D721Med (cell line): ENCODE measurements at regions not wholly inside any gene's neighbourhood (a gene's known extent, or its start where the extent isn't known, plus 50 kb on each side); places are given as distances from the start of the nearest gene placed in this dataset.
A peak's percentile ranks its signal among the peaks of the same experiment; 100 is the strongest.

Source experiments
- DNase-seq: peaks from one replicate; pipeline ENCODE4 v3.0.0; 2011; ENCODE audit warnings: low spot score; ENCODE audit not compliant: insufficient read length
- FAIRE-seq: peaks from 2 replicates; lab custom pipeline; 2011; peaks lifted over from hg19 to GRCh38; lab: Jason Lieb, UNC
- TF ChIP-seq, protein P1 (sequence below): IDR thresholded peaks from 2 replicates; pipeline ENCODE4 v1.5.1; 2012; ENCODE audit warnings: mild to moderate bottlenecking, control low read depth; ENCODE audit not compliant: insufficient read depth; ENCODE audit errors: missing control alignments

DNA sequence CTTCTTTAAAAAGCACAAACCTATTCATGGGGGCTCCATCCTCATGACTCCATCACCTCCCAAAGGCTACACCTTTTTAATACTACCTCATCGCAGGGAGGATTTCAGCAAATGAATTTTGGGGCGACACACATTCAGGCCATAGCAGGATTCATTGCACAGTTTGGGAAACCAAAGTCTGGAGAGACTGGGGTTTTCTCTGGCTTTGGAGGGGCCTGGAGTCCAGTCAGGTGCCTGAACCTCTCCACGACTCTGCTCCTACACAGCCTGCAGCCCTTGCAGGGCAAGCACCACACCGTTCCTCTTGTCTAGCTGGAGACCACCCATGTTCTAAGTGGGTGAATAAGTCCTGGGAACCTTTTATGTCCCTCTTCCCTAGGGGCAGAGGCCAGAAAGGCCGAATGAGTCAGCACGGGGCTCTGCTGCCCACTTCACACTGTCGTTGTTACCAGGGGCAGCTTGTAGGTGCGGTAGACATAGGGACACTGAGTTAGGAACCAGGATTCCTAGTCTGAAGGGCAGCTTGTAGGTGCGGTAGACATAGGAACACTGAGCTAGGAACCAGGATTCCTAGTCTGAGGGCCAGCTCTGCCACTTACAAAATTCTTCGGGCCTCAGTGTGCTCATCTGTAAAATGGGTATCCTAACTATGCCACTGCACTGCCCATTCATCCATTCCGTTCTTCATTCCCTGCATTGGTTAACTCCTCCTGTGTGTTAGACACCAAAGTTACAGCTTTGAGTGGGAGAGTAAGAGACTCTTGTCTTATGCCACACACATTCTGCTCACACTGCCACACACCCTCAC, 251.7 kb upstream of the B3GAT1 start:
- TF ChIP-seq, protein P1, sequence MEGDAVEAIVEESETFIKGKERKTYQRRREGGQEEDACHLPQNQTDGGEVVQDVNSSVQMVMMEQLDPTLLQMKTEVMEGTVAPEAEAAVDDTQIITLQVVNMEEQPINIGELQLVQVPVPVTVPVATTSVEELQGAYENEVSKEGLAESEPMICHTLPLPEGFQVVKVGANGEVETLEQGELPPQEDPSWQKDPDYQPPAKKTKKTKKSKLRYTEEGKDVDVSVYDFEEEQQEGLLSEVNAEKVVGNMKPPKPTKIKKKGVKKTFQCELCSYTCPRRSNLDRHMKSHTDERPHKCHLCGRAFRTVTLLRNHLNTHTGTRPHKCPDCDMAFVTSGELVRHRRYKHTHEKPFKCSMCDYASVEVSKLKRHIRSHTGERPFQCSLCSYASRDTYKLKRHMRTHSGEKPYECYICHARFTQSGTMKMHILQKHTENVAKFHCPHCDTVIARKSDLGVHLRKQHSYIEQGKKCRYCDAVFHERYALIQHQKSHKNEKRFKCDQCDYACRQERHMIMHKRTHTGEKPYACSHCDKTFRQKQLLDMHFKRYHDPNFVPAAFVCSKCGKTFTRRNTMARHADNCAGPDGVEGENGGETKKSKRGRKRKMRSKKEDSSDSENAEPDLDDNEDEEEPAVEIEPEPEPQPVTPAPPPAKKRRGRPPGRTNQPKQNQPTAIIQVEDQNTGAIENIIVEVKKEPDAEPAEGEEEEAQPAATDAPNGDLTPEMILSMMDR = no peak
- DNase-seq (no peak), FAIRE-seq (no peak)

- no peak for DNase-seq
- TF ChIP-seq, protein P1 = no peak
- no peak for FAIRE-seq
Observed at GRCh38 chr11:134662629-134663360, 250.8 kb upstream of the B3GAT1 start.

DNA sequence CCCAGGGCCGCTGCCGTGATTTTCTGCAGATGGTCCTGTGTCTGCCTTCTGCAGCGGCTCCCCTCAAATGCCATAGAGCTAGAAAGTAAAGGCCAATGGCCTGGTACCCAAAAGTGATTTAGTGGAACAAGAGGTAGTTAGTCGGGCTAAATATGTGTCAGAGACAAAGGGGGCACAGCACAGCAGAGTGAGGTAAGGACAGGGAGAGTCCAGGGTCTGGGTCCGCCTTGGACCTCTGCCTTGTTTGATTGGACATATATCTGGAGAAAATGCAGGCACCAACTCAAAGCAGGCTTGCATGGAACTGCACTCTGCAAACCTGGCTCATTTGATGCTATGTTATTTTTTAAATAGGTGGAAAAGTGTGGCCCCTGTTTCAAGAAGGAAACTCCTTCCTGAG, 249.6 kb upstream of the B3GAT1 start:
- no peak for FAIRE-seq
- TF ChIP-seq, protein P1 = no peak

DNA sequence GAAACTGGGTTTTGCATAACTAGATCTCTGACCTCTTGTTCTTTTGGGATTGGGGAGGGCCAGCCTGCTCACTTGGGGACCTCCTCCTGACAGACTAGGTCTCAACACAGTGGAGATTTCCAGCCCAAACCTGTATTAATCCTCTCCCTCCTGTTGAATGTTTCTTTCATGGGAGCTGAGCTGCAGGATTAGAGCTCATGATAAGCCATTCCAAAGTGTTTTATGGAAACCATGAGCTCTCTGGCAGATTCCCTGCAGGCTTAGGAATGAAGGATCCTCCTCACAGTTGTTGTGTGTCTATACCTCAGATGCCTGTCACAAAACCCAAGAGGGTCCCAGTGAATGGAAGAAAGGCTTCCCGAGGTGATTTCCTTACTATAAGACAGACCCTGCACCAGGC, 248.4 kb upstream of the B3GAT1 start:
- DNase-seq (peak; percentile 84), FAIRE-seq (no peak)
- TF ChIP-seq, protein P1 = no peak

More for the DNA sequence above, 249.6 kb upstream of the B3GAT1 start:
- DNase-seq = no peak

DNA sequence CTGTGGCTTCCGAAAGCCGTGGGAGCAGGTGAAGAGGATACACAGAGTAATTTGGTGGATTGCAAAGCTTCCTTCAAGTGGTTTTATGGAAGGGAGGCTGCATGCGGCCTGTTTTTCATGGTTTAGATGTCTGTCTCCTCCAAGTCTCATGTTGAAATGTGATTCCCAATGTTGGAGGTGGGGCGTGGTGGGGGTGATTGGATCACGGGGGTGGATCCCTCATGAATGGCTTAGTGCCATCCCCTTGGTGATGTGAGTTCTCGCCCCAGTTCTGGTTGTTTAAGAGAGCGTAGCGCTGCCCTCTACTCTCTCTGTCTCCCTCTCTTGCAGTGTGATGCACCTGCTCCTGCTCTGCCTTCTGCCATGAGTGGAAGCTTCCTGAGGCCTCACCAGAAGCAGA, 247.8 kb upstream of the B3GAT1 start:
- TF ChIP-seq, protein P1 = no peak
- FAIRE-seq (no peak), DNase-seq (no peak)

DNA sequence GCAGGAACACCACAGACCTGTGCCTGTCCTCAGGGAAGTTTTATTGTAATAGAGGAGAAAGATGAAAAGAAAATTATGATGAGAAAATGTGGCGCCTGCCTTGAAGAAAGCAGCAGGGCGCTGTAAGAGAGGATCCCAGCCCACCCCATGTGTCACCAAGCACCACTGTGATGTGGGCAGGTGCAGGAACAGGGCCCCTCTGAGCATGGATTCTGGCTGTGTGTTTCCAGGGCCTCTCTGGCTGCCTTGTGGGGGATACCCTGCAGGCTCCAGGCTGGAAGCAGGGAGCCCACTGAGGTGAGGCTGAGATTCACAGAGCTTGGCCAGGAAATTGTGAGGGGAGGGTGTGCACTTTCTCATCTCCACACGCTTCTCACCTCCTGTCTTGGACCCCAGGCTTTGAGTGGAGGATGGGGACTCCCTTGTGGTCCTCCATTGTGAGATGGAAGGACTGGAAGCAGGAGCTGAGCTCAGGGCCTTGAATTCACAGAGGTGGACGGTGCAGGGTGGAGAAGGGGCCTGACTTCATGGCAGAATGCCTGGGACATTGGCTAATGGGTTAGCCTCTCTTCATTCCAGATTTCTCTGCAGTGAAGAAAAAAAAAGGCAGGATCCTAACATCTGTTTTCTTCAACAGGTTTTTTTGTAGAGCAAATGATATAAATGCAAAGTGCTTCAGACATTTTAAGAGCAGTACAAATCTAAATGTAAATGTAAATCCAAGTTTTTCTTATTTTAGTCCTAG, 246.6 kb upstream of the B3GAT1 start:
- no peak for FAIRE-seq
- TF ChIP-seq, protein P1 = no peak
- DNase-seq = no peak
